GM19438 (cell line): ENCODE measurements at regions not wholly inside any gene's neighbourhood (a gene's known extent, or its start where the extent isn't known, plus 50 kb on each side); places are given as distances from the start of the nearest gene placed in this dataset.
"Not testable (repeated sequence)": the region's sequence is repeated elsewhere in the genome, so short reads cannot be mapped to it uniquely, and the experiment has no call there.

ENCODE experiments used
- ATAC-seq: cut with Tn5 transposase; IDR thresholded peaks from one replicate; pipeline ENCODE4 v1.9.1; 2021; ENCODE audit warnings: low read depth; ENCODE audit not compliant: unreplicated experiment

DNA sequence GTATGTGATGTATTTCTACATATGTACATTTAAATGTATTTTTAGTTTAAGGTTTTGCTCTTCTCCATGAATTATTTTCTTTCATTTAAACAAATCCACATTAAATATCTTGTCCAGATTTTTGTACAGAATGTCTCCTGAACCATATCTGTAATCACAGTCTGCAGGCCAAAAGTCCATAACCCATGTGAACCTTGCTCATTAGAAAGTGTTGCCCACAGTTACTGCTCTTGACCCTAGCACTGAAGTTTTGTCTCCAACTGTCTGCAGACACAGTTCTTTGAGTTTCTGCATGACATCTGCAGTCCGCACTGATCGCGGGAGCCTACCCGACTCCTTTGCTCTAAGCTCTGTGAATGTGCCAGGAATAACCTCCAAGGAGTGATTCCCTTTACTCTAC, 626.2 kb upstream of the SLC10A2 start:
- no peak for ATAC-seq

DNA sequence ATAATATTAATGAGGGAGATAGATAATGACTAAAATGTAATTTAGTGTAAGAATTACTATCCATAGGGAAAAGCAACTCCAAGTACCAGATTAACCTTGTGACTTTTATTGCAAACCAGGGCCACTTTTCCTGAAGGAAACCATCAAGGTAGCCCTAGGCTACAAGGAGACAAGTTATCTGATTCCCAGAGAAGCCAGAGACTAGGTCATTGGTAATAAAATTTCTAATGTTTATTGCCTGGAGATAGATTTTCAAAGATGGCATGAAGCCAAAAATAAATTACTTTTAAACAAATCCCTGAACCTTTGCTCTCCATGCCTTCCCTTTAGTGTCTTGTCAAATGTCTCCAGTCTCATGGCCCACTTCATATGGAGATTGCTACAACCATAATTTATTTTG, 610.1 kb upstream of the SLC10A2 start:
- ATAC-seq = no peak

DNA sequence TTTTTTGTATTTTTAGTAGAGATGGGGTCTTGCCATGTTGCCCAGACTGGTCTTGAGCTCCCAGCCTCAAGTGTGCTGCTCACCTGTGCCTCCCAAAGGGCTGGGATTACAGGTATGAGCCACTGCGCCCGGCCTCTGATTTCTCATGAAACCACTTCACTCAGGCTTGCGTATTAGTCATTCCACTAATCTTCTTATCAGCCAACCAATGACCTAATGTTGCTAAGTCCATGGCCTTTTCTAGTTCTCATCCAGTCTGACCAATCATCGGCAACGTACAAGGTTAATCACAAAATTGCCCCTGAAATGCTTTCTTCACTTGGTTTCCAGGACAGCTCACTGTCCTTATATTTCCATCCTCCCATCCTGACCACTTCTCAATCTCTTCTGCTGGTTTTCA, 605.3 kb upstream of the SLC10A2 start:
- ATAC-seq = no peak

GRCh38 chr13:103663996-103664395, 597.8 kb upstream of the SLC10A2 start:
- ATAC-seq = no peak

DNA sequence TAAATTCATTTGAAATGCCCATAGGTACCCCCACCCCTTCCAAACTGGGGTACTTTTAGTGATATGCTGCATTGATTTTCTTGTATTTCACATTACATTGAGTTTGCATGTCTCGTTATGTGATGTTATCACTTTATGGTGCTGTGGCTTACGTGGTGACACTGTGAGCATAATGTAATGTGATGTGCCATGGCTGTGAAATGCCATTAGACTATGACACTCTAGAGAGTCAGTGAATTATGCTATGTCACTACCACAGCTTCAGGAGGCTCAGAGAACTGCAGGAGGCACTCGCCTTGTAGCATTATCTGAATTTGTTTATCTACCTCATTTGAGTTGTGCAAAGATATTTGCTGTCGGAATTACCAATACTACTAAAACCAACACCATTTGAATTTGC, 590.1 kb upstream of the SLC10A2 start:
- ATAC-seq = no peak

- no peak for ATAC-seq
Measured at GRCh38 chr13:103640606-103641005, 574.4 kb upstream of the SLC10A2 start.

DNA sequence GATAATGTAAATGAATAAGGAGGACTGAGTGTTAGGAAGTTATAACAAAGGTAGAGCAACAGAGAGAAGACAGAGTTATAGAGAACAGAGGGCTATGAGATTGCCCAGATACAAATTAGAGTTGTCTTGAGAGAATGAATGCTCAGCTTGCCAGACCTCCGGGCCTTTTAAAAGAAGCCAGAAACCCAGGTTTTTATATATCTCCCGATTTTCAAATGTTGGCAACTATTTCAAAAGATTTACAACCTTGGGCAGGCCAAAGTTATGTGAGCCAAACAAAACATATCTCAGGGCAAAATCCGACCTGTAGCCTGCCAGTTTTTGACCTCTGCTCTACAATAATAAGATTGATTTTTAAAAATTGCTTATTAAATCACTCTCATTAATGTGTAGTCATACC, 573.1 kb upstream of the SLC10A2 start:
- ATAC-seq = no peak

DNA sequence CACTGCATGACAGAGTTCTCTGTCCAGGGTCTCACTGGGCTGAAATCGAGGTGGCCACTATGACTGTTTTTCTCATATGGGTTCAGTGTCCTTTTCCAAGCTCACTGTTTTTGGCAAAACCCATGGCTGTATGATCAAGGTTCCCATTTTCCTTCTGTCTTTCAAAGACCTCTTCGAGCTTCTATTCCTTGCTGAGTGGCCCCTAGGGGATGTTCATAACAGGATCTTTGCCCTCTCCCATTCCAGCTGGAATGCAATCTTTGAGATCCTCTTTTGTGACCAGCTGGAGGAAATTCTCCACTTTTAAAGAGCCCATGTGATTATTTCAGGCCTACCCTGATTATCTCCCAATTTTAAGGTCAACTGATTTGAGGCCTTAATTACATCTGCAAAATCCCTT, 572.5 kb upstream of the SLC10A2 start:
- ATAC-seq = no peak

DNA sequence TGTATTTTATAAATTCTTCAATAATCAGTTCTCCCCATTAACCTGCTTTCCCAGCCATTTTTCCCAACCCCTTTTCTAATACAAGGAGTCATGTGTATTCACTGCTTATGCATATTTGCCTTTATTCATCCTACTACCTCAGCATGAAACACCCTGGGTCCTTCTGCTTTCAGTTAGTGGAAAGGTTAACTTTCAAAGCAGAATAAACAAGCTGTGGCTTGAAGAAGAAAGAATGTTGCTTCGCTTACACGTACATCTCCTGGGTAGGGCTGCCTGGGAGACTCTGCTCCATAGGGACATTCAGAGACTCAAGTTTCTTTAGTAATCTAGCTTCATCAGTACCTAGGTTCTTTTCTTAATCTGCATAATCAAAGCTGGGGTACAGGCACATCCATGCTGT, 567.8 kb upstream of the SLC10A2 start:
- no peak for ATAC-seq

DNA sequence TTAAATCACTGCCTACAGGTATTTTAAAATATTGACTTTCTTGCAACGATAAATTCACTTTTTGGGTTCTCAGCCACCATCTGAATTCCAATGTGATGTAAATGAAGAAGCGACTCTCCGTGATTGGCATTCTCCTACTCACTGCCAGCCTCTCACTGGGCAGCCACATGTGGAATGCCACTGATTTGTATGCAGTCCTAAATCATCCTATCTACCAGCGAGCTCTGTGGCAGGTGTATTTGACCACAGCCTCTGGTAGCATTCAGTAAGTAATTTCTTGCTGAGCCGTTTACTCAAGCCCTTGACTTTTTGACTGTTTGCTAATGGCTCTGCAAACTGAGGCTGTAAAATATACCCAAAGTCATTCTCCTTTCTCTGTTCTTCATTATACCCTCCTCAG, 559.0 kb upstream of the SLC10A2 start:
- ATAC-seq = no peak

DNA sequence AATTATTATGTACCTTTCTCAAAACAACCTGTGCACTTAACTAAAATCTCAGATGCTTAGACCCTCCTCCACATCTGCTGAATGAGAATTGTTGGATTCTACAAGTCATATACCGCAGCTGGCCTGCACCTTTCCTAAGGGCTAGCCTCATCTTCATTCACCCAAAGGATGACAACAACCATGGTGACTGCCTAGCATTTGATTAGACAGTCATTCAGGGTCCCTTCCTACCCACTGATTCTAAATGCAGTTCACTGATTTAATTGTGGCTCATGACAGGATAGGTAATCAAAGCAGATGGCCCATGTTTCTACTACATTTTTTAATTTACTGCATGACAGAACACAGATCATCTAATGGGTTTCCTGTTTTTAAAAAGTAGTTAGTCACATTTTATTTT, 551.9 kb upstream of the SLC10A2 start:
- ATAC-seq = no peak

GRCh38 chr13:103615771-103616170, 549.6 kb upstream of the SLC10A2 start:
- ATAC-seq = no peak

- ATAC-seq = no peak
Measured at GRCh38 chr13:103614761-103615160, 548.5 kb upstream of the SLC10A2 start.

GRCh38 chr13:103607995-103608394, 541.8 kb upstream of the SLC10A2 start:
- ATAC-seq = peak; percentile 78

GRCh38 chr13:103605546-103606326, 539.5 kb upstream of the SLC10A2 start:
- ATAC-seq = no peak

- not testable (repeated sequence) for ATAC-seq
Measured at GRCh38 chr13:103599870-103600269, 533.7 kb upstream of the SLC10A2 start.

GRCh38 chr13:103598671-103599070, 532.5 kb upstream of the SLC10A2 start:
- ATAC-seq = no peak

DNA sequence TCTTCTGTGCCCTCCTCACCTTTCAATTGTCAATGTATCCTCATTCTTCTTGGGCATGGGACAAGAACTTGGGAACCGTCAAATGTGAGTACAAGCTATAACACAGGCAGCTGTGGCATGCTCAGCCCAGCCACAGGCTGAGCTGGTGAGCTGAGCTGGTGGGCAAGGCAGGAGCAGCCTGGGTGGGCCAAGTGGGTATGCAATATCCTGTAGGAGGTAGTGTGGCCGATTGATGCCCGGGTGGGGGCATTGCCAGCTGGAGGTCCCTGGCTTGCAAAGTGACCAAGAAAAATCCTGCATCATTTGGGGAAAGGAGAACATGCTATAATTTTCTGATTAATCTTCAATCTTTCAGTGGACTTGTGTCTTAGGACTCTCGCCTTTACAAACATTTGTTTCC, 507.2 kb upstream of the SLC10A2 start:
- ATAC-seq = no peak

DNA sequence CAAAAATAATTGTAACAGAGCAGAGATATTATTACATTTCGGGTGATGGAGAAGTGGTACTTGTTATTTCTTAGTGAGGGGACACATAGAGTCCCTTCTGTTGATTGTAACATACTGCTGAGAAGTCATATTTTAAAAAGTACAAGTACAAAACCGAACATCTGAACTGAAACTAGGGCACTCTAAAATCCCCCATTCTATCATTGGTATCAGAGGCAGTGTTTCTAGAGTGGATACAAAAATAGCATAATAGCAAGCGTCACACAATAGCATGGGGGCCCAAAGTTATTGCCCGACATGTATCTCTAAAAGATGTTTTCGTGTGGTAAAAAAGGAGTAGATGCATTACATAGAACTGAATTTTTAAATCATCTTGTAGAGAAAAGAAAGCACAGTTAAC, 502.1 kb upstream of the SLC10A2 start:
- no peak for ATAC-seq

- ATAC-seq = no peak
Measured at GRCh38 chr13:103557878-103558277, 491.7 kb upstream of the SLC10A2 start.

DNA sequence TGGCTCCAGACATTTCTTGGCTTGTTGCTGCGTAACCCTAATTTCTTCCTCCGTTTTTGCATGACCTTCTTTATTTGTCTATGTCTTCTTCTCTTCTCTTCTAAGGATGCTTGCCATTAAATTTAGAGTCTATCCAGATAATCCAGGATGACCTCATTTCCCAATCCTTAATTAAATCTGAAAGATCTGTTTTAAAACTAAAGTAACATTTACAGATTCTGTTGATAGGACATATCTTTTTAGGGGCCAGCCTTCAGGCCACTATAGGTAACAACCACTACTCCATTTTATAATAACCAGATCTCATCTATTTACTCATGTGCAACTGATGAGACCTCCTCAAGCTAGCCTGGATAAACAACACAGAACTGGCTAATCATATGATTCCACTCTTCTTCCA, 490.5 kb upstream of the SLC10A2 start:
- no peak for ATAC-seq

- ATAC-seq = no peak
Measured at GRCh38 chr13:103547914-103548313, 481.7 kb upstream of the SLC10A2 start.

DNA sequence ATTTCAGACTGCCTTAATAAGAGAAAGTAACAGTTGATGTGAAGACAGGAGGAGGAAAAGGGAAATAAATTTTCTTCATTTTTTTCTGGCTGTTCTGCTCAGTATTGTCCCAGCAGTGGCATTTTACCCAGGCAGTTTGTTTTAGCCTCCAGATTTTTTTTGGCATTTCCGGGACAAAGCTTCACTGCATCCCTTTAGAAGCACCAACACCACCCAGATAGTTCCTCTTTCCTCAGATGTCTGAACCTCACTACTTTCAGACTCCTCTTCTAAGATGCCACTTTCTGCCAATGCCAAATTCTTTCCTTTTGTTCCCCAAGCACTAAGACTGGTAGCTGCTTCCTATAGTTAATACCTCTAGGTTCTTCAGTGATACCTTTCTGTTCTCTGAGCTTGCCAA, 480.1 kb upstream of the SLC10A2 start:
- ATAC-seq = no peak
